SK-N-MC (cell line): ENCODE measurements at regions not wholly inside any gene's neighbourhood (a gene's known extent, or its start where the extent isn't known, plus 50 kb on each side); places are given as distances from the start of the nearest gene placed in this dataset.

ENCODE experiments used
- DNase-seq: peaks from one replicate; pipeline ENCODE4 v3.0.0-alpha.2; 2011; ENCODE audit warnings: low read depth, low spot score
- H3K27ac ChIP-seq: fragments of 200-600 bp; sonication (generic); 2 replicates; pipeline ENCODE4 v1.5.1; 2016; ENCODE audit warnings: mixed run types
- H3K36me3 ChIP-seq: fragments of 200-600 bp; sonication (generic); 2 replicates; pipeline ENCODE4 v1.6.1; 2017; ENCODE audit warnings: antibody characterized with exemption, low read length, mixed read lengths; ENCODE audit not compliant: insufficient read depth
- H3K4me3 ChIP-seq: fragments of 200-600 bp; sonication (generic); 2 replicates; pipeline ENCODE4 v1.5.1; 2016
- H3K9ac ChIP-seq: fragments of 200-600 bp; sonication (generic); 2 replicates; pipeline ENCODE4 v1.8.0; 2017; ENCODE audit warnings: mixed run types, mixed read lengths; ENCODE audit not compliant: insufficient read length
- H3K9me3 ChIP-seq: fragments of 200-600 bp; sonication (generic); 2 replicates; pipeline ENCODE4 v1.6.1; 2017; ENCODE audit warnings: low read depth, mild to moderate bottlenecking, antibody characterized with exemption, low read length, moderate library complexity, mixed read lengths
- EZH2 ChIP-seq: fragments of 200-600 bp; sonication (generic); IDR thresholded peaks from one replicate; pipeline ENCODE4 v1.6.1; 2017; ENCODE audit warnings: antibody characterized with exemption
- FOXP2 ChIP-seq: optimal IDR thresholded peaks from 2 replicates; pipeline ENCODE3; 2011; ENCODE audit warnings: mild to moderate bottlenecking, moderate library complexity; ENCODE audit not compliant: insufficient read depth; ENCODE audit errors: extremely low read length, control extremely low read depth
- POLR2AphosphoS5 ChIP-seq: IDR thresholded peaks from 2 replicates; pipeline ENCODE4 v1.6.1; 2012; ENCODE audit warnings: mild to moderate bottlenecking, low read depth, low read length, borderline replicate concordance

DNA sequence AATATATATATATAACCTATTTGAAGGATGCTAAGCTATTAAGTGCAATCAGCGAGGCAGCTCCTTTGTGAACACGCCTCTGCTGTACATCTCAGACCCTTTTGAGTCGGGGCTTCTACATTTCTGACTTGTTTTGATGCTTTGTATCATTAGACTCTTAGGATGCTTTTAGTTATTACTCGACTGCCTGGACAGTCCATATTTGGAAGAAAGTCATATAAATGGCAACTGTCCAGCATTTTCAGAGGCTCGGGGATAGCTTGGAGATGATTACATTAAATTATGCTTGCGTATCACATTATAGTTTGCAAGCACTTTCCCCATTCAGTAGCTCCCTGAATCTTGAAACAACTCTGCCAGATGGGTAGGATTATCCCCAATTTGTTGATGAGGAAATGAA lies 257.9 kb downstream of the PTEN start:
- Histone ChIP-seq H3K9me3 (no peaks in the 10 kb centered on the region), H3K4me3 (no peak overlapping the region), H3K27ac (no peak overlapping the region), H3K36me3 (no peaks in the 10 kb centered on the region), H3K9ac (no peak overlapping the region)
- no peak for DNase-seq
- TF ChIP-seq EZH2 (no peak), FOXP2 (no peak), POLR2AphosphoS5 (no peak)

DNA sequence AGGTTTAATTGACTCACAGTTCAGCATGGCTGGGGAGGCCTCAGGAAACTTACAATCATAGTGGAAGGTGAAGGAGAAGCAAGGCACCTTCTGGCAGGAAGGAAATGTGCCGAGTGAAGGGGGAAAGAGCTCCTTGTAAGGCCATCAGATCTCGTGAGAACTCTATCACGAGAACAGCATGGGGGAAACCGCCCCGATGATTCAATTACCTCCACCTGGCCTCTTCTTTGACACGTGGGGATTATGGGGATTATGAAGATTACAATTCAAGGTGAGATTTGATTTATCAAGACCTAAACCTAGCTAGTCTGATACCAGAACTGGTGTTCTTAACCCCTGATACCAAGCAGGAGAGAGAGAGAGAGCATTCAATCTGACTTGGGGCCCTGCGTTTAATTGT lies 258.7 kb downstream of the PTEN start:
- H3K9me3 ChIP-seq = no peaks in the 10 kb centered on the region
- DNase-seq = no peak
- no peak overlapping the region for H3K9ac ChIP-seq
- H3K4me3 ChIP-seq = no peak overlapping the region
- no peak overlapping the region for H3K27ac ChIP-seq
- TF ChIP-seq EZH2 (no peak), FOXP2 (no peak), POLR2AphosphoS5 (no peak)
- no peaks in the 10 kb centered on the region for H3K36me3 ChIP-seq

DNA sequence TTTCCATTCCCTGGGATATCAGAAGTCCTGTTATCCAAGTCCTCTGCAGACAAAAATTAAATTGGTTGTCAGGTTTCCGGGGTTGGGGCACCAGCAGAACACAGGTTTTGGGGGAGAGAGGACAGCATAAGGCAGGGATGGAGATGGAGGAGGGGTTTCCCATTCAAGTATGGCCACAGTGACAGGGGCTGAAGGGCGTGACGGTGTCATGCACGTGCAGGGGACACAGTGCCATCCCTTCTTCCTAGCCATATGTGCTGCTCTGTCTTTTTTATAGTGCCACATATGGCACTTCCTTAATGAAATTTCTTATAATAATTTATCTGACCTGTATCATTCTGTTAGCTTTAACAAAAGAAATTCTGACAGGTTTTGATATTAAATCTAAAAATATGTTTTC lies 259.2 kb downstream of the PTEN start:
- no peaks in the 10 kb centered on the region for H3K9me3 ChIP-seq
- H3K27ac ChIP-seq = no peak overlapping the region
- H3K4me3 ChIP-seq = no peak overlapping the region
- DNase-seq = no peak
- no peaks in the 10 kb centered on the region for H3K36me3 ChIP-seq
- no peak overlapping the region for H3K9ac ChIP-seq
- no peak for TF ChIP-seq FOXP2
- TF ChIP-seq POLR2AphosphoS5 = no peak
- TF ChIP-seq EZH2 = no peak

DNA sequence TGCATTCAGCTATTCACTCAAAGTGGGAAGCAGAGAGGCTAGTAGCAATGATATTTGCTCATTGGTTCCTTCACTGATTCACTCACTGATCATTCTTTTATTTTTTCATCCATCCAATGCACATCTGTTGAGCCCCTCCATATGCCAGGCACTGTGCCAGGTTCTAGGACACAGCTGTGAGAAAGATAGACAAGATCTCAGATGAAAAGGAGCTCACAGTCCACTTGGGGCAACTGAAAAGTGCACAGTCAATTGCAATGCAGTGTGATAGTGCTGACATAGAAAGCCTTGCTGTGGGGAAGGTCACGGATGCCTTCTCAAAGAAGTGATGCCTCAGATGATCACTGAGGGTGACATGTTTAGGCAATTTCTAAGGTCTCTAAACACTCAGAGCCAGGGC lies 262.3 kb downstream of the PTEN start:
- no peak overlapping the region for H3K9ac ChIP-seq
- TF ChIP-seq POLR2AphosphoS5 (no peak), EZH2 (no peak), FOXP2 (no peak)
- no peak overlapping the region for H3K27ac ChIP-seq
- no peak for DNase-seq
- no peaks in the 10 kb centered on the region for H3K36me3 ChIP-seq
- no peak overlapping the region for H3K4me3 ChIP-seq
- no peaks in the 10 kb centered on the region for H3K9me3 ChIP-seq

DNA sequence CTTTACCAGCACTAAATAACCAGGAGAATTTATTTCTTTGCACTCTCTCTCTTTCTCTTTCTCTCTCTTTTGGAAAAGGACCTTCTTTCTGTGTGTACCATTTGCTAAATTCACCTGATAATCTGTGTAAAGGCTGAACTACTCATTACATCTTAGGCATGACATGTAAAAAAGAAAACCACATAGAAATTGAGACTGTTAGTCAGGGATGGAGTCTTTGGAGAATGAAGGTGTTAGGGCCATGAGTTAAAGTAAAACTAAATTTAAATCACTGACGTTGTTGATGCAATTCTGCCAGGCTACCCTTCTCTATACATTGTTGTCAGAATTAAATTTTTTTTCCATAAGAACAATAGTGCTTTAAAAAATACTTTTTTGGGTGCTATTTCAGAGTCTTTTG lies 263.3 kb downstream of the PTEN start:
- no peak overlapping the region for H3K4me3 ChIP-seq
- no peaks in the 10 kb centered on the region for H3K9me3 ChIP-seq
- no peak overlapping the region for H3K9ac ChIP-seq
- no peak overlapping the region for H3K27ac ChIP-seq
- DNase-seq = no peak
- H3K36me3 ChIP-seq = no peaks in the 10 kb centered on the region
- no peak for TF ChIP-seq EZH2
- TF ChIP-seq POLR2AphosphoS5 = no peak
- TF ChIP-seq FOXP2 = no peak

DNA sequence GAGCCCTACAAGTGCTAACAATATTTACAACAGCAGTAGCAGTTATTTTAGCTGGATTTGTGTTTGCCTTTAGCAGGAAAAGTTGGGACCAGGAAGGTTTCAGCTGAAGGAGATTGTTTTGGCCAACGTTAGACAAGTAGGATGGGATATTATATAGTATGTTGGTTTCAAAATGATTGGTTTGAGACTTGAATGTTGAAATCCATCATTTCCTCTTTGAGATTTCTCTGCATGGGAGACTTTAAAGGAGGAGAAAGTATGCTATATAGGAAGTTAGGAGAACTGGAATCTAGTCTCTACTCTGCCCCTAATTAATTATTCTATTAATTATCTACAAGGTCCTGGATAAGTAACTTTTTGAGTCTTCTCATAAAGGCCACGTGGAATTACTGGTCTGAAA lies 263.8 kb downstream of the PTEN start:
- H3K4me3 ChIP-seq = no peak overlapping the region
- H3K36me3 ChIP-seq = no peaks in the 10 kb centered on the region
- no peak overlapping the region for H3K9ac ChIP-seq
- DNase-seq = no peak
- no peak overlapping the region for H3K27ac ChIP-seq
- no peaks in the 10 kb centered on the region for H3K9me3 ChIP-seq
- TF ChIP-seq EZH2 (no peak), FOXP2 (no peak), POLR2AphosphoS5 (no peak)

DNA sequence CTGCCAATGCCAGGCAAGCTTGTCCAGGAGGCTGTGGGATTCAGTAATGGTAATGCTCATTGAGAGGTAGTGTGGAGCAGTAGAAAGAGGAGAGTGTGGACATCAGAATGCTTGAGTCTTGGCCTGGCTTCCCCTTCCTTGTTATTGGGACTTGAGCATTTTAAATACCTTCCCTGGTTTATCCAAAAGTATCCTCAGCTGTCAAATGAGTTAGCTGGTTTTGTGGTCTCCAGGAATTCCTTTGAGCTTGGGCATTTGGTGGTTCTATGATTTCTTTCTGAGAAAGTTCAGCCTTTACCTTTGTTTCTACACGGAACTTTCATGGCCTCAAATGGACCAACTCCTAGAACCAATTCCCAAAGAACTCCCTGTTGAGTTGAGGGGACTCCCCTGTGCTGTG lies 264.3 kb downstream of the PTEN start:
- no peak overlapping the region for H3K4me3 ChIP-seq
- H3K36me3 ChIP-seq = no peaks in the 10 kb centered on the region
- no peaks in the 10 kb centered on the region for H3K9me3 ChIP-seq
- TF ChIP-seq FOXP2 = no peak
- TF ChIP-seq POLR2AphosphoS5 = no peak
- no peak for TF ChIP-seq EZH2
- no peak overlapping the region for H3K9ac ChIP-seq
- H3K27ac ChIP-seq = no peak overlapping the region
- no peak for DNase-seq

DNA sequence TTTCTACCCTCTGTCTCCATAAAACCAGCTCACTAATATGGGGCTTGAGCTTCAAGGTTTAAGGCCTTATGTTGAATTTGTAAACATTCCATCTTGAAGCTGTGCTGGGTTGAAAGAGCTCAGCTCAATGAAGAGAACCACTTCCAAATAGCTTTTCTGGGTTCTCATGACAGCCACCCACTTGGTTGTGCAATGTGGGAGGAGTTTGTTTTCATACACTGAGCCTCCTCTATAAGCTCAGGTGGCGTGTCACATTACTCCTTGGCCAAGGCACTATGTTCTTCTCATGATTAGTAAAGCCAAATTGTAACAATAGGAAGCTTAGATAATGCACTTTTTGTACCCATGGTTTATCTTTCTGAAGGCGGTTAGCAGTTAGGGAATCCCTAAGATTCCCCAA lies 265.6 kb downstream of the PTEN start:
- TF ChIP-seq FOXP2 (no peak), POLR2AphosphoS5 (no peak), EZH2 (no peak)
- H3K9me3 ChIP-seq = no peaks in the 10 kb centered on the region
- H3K9ac ChIP-seq = no peak overlapping the region
- no peak overlapping the region for H3K4me3 ChIP-seq
- no peak overlapping the region for H3K27ac ChIP-seq
- H3K36me3 ChIP-seq = no peaks in the 10 kb centered on the region
- DNase-seq = no peak

DNA sequence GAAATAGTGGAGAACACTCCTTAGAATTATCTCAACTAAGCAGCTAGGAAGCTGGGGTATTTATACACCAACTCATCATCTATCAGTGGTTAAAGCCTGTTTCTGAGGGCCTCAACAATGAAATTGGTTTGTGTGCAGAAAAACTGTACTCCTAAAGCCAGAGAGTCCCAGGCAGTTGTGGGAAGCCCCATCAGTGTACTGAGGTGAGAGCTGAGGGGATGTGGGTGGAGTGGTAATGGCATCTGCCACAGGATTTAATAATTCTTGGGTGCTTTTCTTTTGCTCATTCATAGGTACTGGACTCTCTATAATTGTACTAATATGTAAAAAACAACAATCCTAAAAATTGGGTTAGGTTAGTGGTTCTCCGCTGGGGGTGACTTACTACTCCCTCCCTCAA lies 267.5 kb downstream of the PTEN start:
- no peak for TF ChIP-seq EZH2
- TF ChIP-seq FOXP2 = no peak
- no peak for TF ChIP-seq POLR2AphosphoS5
- Histone ChIP-seq H3K9me3 (no peaks in the 10 kb centered on the region), H3K36me3 (no peaks in the 10 kb centered on the region), H3K4me3 (no peak overlapping the region), H3K27ac (no peak overlapping the region), H3K9ac (no peak overlapping the region)
- DNase-seq = no peak
